HuH-7.5 (cell line): ENCODE measurements at regions not wholly inside any gene's neighbourhood (a gene's known extent, or its start where the extent isn't known, plus 50 kb on each side); places are given as distances from the start of the nearest gene placed in this dataset.
"Not testable (repeated sequence)": the region's sequence is repeated elsewhere in the genome, so short reads cannot be mapped to it uniquely, and the experiment has no call there.

Source experiments
- DNase-seq: peaks from one replicate; pipeline ENCODE4 v3.0.0; 2011; ENCODE audit warnings: low spot score

DNA sequence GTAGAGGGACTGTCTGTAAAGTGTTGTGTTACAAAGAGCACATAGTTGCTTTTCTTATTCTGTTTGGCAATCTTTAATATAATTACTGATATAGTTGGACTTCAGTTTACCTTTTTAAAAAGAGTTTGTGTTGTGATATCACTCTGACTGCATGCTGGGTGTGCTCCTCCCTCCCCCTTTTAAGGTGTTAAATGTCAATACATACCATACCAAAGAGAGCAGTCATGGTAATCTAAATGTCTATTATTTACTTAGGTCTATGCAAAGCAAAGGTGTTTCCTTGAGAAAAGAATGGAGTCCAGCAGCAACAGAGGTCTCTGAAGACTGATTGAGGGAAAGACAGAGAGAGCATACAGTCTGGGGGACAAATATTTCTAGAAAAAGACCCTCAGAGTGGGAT lies 275.1 kb upstream of the NRP1 start:
- DNase-seq: no peak

DNA sequence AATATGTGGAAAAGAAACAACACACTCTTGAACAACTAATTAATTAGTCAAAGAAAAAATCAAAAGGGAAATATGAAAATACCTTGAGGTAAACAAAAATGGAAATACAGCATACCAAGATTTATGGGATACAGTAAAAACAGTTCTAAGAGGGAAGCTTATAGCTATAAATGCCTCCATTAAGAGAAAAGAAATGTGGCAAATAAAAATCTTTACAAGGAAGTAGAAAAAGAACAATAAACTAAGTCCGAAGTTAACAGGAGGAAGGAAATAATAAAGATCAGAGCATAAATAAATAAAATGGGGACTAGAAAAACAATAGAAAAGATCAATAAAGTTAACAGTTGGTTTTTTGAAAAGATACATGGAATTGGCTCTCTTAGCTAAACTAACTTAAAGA lies 267.8 kb upstream of the NRP1 start:
- no peak for DNase-seq

DNA sequence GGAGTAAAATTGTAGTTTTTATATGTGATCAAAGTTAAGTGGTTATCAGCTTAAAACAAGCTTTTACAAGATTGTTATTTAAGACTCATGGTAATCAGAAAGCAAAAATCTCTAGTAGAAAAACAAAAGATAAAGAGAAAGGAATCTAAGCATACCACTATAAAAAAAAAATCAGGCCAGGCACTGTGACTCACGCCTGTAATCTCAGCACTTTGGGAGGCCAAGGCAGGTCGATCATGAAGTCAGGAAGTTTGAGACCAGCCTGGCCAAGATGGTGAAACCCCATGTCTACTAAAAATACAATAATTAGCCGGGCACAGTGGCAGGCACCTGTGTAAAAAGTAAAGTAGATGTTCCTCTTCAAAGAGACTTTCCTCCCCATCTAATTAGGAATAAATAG lies 265.9 kb upstream of the NRP1 start:
- DNase-seq: no peak

DNA sequence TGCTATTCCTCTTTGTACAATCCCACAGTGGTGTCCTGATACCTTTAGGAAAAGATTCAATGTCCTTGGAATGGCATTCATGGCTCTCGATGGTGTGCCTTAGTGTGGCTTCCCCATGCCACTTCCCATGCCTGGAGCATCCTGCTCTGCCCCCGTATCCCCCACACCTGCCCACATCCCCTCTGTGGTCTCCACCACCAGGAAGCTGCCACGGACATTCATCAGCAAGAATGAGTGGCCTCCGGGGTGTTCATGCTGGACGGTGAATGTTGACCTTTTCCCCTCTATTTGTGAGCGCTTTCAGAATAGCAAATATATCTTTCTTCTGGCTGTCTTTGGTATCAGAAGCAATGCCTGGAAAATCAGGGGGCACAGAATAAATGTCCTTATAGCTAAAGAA lies 262.0 kb upstream of the NRP1 start:
- DNase-seq: no peak

DNA sequence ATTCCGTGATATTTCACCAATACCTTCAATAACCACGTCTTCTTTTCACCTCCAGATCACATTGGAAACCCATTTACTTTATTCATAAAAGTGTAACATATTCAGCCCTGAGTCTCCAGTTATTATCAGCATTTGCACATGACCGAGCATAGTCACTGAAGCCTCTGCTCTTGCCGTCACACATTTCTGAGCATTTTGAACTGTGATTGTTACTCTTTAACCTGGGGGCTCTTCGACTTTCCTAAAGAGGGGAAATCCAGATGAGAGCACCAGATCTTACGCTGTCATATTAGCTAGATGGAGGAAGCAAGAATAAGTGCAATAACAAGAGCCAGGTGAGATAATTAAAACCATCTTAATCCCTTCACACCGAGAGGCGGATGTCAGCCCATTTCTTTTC lies 260.0 kb upstream of the NRP1 start:
- DNase-seq: no peak

DNA sequence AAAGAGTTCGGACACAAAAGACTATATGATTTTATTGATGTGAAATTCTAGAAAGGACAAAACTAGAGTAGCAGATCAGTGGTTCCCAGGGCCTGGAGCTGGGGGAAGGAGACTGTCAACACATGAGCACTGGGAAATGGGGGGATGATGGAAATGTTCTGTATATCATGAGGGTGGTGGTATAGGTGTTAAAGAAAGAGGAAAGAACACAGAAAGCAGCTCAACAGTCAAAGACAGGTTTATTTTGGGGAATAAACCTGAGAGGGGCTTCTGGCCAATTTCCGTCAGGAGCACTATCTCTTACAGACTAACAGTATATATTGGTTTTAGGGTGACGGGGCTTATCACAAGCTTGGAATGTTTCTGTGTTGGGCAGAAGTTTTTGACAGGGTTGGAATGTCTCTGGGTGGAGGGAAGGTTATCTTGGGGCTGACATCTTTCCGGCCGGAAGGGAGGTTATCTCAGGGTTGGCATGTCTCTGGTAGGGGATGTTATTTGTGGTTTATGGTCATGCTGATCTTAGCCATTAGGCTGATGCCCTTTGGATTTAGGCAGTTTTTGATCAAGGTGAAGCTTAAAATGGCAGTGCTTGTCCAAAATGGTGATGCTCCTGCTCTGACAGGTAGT lies 254.6 kb upstream of the NRP1 start:
- DNase-seq: no peak

DNA sequence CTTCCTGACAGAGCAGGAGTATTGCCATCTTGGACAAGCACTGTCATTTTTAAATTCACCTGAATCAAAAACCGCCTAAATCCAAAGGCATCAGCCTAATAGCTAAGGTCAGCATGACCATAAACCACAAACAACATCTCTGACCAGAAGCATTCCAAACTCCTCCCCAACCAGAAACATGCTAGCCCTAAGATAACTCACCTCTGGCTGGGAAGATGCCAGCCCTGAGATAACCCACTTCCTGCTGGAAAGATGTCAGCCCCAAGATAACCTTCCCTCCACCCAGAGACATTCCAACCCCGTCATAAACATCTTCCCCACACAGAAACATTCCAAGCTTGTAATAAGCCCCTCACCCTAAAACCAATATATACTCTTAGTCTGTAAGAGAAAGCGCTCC lies 250.1 kb upstream of the NRP1 start:
- DNase-seq: not testable (repeated sequence)

DNA sequence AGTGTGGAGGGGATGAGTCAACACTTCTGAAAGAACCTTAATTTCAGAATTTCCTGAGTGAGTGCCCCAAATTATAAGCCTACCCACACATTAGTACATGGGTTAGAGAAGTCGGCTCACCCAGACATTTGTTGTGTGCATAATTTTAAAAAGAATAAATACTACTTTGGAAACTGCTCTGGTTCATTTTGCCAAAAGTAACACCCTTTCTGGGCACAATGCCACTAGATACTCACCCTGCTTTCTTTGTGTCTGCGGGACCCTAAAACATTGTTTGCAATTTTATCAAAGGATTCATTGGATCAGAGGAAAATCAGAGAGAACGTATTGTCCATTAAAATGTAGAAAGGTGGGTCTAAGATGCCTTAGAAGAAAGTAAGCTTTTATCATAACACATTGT lies 245.5 kb upstream of the NRP1 start:
- no peak for DNase-seq

DNA sequence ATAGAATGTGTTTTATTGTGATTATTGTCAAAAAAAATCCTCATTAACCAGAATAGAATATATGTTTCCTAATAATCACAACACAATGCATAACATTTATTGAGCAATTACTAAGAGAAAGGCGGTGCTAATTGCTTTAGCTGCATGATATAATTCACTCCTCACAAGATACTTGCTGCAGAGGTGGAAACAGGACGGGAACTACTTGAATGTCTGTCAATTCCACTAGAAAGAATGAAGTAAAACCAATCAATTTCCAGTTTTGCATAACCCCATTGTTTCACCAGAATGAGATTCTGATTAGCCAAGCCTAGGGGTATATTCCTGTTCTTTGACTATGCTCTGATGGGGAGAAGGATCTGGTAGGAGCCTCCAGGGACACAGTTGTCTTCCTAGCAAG lies 239.1 kb upstream of the NRP1 start:
- no peak for DNase-seq

DNA sequence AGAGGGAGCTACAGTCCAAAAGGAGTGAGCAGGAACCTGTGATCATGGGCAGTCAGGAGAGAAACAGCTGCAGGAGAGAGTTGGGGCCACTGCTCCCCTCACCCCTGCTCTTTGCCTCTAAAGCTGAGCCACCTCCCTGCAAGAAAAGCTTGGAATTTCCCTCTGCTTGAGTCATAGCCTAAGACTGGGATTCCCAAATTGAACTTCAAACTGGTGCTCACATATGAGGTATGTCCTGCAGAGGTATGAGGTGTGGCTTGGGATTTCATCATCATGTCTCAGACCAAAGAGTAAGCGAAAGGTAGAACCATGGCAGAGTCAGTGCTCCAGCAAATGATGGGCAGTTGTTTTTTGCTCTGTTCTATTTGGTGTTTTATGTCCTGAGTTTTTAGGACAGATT lies 237.1 kb upstream of the NRP1 start:
- no peak for DNase-seq

DNA sequence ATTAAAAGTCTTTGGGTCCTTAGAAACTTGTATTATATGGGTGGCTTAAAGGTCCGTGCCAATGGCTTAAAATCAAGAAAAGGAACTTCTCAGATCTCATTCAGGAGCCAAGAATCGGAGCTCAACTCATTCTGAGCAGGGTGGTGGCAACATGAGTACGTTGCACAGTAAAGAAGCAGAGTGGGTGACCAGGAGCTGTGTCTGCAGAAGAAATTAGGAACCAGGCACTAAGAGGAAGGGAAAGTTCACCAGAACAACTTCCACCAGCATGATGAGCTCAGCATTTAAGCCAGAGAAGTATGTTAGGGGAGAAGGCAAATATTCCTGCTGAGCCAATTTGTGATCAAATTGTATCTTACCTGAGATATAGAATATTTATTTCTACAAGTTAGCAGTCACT lies 236.0 kb upstream of the NRP1 start:
- no peak for DNase-seq

DNA sequence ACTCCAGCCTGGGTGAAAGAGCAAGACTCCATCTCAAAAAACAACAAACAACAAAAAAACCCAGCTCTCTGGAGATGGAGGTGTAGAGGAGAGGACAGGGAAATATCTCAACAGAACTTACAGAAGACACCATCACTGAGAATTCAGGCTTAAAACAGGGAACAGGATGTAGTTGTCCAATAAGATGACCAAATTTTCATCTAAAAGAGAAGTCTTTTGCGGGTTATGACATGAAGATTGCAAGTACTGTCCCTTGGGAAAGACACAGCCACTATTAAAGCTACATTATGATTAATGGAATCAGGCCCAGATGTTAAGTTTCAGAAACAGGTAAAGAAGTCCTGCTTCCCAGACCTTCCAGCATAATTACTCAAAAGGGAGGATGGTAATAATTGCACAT lies 235.2 kb upstream of the NRP1 start:
- DNase-seq: no peak

DNA sequence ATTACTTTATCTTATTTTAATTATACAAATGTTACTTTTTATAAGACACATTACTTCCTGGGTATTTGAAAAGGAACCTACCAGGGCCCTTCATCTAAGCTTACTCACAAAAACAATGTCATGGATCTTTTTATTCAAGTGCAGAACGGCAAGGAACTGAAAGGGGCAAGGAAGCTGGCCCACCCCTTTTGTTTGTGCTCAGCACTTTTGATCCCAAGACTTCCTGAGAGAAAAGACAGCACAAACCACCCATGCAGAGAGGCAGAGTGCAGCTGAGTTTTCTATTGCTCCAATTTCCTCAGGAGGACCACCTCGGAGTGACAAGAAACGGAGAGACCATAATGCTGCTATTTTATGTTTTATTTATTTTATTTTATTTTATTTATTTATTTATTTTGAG lies 232.0 kb upstream of the NRP1 start:
- no peak for DNase-seq

DNA sequence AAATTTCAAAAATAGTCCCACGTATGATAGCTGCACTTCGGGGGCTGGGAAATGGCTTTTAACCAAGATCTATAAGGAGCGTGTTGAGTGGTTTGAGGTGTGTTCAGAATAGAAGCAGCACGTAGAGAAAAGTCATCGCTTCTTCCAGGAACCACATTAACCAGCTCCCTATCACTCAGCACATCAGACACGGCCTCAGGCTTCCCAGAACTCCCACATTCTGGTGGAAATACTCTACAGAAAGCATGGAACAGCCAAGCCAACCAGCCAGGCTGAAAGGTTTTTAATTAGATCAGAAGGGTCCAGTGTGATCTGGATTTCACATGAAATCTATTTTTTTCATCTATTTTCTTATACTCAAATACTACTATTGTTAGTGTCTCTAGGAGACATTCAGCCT lies 231.5 kb upstream of the NRP1 start:
- DNase-seq: no peak

DNA sequence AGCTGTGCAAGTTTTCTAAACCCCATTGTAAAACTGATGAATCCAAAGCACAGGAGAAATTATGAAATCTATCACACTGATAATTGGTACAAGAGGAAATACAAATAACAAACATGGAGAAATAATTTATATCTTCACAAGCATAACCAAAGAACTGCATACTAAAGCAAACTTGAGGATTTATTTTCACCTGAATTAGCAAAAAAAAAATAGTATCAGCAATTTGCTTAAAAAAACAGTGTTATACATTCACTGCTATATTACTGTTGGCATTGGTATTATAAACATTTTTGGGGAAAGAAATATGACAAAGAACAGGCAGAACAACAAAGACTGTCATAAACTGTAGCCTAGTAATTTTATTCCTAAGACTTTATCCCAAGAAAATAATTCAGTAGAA lies 230.8 kb upstream of the NRP1 start:
- DNase-seq: no peak

DNA sequence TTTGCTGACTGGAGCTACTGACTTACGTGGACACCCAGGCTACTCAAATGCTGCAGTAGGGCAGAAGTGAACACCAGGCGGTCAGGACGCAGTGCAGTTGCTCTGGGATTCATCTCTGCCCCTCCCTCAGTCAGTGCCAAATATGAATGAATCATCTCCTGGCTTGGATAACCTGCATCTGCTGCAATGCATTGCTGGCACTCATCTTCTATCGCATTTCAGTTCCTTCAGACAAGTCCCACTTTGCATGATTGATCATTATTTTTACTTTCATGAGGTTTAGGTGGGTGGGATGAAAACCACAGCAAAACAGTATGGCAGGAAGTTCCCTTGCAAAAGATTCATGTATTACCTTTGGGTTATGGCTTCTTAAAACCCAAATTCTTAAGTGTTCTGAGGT lies 224.6 kb upstream of the NRP1 start:
- no peak for DNase-seq

DNA sequence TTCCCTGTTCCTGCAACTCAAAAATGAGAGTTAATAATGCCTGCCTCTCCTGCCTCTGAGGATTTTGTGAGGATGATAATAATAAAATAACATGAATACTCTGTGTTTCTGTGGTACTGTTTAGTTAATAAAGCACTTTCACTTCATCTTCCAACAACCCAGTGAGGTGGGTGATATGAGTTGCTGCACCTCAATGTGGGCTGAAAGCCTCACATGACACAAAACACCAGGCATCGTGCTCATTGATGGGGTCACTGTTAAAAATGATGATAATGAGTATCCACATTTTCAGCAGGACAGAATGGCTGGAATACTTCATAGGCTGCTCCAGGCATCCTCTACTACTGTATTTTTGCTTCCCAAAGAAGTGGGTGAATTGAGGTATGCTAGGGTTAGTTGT lies 222.8 kb upstream of the NRP1 start:
- DNase-seq: no peak

DNA sequence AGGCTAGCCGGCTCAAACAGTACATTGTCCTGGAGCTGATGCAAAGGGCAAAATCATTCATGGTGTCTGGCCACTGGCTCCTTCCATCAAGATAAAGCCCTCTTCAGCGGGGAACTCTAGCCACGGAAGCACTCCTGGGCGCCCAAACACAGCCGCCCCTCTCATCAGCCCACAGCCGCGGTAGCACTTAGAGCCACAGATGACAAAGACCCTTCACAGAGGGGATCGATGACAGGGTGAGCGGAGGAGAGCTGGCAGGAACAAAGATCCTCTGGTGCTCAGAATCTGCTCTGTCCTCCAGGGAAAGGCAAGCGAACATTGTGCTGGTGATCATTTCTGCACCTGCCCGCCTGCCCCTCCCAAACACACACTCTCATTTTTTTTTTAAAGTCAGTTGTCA lies 222.2 kb upstream of the NRP1 start:
- no peak for DNase-seq

DNA sequence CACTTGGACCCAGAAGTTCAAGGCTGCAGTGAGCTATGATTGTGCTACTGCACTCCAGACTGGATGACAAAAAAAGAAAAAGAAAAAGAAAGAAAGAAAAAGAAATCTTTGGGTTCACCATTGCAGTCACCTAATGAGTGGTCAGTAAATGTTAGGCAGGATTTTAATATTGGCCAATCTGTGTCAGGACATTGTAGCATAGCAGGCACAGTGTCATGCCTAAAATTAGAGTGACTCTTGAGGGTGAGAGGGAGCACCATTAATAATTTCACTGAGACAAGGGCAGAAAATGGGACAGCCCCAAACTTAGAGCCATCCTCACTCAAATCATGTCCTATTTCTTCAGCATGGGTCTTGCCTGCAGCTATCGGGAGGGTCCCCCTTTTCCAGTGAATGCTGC lies 221.6 kb upstream of the NRP1 start:
- DNase-seq: no peak

DNA sequence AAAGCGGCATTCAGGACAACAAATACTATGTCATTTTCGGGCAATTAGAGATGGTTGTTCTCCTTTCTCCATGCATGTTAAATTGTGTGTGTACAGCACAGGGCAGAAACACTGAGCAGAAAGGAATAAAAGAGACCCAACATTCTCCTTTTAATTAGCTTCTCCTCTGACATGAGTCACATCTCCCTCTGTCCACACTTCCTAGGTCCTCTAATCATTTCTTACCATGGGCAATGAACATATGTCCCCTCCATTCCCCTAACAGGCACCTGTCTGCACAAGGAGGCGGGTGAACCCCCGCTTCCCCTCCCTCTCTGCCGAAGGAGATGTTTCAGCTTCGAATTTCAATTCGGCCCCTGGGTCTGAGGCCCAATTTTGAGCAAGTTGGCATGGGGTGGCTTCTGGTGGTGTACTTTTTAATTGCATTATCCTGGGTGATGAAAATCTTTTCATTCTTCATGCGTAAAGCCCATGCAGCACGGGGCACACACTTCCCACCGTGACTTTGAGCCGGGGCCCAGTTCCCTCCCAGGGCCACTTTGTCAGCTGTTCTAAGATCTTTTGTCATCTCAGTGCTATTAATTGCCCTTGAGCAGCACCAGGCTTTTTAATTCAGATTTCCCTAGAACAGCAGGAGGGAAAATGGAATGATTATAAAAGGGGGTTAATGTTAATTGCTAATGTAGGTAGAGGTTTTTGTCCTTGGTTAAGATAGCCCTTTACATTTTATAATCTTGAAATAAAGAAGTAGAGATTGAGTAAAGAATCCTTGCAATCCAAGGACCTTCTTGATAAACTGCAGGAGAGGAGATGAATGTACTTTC lies 219.5 kb upstream of the NRP1 start:
- no peak for DNase-seq

DNA sequence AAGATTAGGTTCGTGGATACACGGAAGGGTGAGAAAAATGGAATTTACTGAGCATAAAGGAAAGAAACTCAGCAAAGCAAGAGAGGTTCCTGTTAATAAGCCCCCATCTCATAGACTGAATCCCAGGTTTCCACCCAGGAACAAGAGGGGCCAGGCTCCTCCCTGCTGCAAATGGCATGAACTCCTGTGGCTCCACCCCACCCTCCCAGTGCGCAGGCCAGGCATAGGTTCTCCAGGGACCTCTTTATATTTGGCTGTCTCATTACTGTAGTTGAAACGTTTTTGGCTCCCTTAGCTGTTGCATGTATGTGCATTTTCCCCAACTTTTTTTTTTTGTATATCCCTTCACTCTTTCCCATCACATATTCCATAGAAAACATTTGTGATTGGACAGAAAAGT lies 217.8 kb upstream of the NRP1 start:
- DNase-seq: no peak

DNA sequence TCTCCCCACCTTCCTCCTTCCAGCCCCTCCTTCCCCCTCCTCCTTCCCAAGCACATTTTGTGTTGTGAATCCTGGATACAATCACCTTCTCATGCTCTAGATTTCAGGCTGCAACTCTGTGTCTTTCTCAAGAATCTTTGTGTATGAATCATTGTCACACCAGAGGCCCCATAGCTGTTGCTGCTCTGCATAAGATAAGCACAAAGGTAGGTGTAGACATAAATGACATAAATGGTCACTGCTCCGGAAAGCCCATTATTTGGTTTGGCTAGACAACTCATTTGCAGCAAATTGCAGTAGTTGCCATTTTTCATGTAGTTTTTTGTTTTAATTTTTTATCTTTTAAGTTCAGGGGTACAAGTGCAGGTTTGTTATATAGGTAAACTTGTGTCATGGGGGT lies 216.3 kb upstream of the NRP1 start:
- DNase-seq: no peak

DNA sequence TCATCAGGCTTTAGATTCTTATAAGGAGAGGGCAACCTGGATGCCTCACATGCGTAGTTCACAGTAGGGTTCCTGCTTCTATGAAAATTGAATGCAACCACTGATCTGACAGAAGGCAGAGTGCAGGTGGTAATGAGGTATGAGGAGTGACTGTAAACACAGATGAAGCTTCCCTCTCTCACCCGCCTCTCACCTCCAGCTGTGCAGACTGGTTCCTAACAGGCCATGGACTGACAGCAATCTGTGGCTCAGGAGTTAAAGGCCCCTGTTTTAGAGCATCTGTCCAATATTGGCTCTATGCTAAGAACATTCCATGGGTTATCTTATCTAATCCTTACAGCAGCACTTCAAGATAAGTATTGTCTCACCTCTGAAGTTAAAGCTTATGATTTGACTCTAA lies 213.5 kb upstream of the NRP1 start:
- DNase-seq: no peak

DNA sequence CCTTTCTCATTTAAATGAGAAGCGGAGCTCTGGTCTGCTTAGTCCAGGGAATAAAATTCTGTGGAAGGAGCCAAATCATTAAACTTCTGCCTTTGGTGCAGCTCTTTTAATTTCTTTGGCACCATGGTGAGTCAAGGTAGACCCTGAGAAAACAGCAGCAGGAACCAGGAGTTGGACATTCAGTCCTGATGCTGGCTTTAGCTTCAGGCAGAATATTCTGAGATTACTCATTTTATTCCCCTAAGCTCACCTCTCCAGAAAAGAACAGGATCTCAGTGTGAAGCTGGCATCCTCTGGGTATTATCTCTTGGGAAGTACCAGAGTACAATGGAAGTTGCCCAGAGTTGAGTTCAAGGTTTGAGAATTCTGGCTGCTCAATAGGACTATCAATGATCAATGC lies 211.6 kb upstream of the NRP1 start:
- no peak for DNase-seq
